ENCODE measurements at regions not wholly inside any gene's neighbourhood (a gene's known extent, or its start where the extent isn't known, plus 50 kb on each side); places are given as distances from the start of the nearest gene placed in this dataset.

DNA sequence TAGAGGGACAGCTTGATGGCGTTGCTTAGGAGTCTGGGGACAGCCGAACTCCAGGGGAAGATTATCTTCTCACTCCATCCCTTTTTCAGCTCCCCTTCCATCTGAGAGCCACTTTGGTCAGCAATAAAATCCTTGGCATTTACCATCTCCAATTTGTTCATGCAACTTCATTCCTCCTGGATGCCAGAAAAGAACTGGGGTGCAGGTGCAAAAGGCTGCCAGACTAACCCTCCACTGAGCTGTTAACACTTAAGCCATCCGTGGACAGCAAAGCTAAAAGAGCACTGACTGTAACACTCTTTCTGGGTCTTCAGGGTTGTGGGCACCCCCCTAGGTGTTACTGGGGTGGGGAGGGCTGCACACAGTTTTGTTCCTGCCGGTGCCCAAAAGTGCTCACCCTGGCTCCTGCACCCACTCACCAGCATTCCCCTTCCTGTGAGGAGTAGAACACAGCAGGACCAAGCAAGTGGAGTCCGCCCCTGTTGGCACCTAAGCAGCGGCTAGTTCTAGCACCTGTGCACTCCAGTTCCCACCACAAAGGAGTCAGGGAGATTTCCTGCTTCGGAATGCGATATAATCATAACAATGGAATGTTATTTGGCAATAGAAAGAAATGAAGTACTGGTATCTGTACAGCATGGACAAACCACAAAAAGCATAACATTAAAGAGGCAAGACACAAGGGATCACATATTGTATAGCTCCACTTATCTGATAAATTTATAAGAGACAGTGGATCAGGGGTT lies 95.1 kb downstream of the NPY start:
- TF ChIP-seq, protein P1, sequence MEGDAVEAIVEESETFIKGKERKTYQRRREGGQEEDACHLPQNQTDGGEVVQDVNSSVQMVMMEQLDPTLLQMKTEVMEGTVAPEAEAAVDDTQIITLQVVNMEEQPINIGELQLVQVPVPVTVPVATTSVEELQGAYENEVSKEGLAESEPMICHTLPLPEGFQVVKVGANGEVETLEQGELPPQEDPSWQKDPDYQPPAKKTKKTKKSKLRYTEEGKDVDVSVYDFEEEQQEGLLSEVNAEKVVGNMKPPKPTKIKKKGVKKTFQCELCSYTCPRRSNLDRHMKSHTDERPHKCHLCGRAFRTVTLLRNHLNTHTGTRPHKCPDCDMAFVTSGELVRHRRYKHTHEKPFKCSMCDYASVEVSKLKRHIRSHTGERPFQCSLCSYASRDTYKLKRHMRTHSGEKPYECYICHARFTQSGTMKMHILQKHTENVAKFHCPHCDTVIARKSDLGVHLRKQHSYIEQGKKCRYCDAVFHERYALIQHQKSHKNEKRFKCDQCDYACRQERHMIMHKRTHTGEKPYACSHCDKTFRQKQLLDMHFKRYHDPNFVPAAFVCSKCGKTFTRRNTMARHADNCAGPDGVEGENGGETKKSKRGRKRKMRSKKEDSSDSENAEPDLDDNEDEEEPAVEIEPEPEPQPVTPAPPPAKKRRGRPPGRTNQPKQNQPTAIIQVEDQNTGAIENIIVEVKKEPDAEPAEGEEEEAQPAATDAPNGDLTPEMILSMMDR (IDR thresholded peaks at IDR 0.05), result no peak
- no peak for TF ChIP-seq POLR2A (IDR thresholded peaks at IDR 0.05)
